ENCODE measurements at regions not wholly inside any gene's neighbourhood (a gene's known extent, or its start where the extent isn't known, plus 50 kb on each side); places are given as distances from the start of the nearest gene placed in this dataset.
"Not testable (repeated sequence)": the region's sequence is repeated elsewhere in the genome, so short reads cannot be mapped to it uniquely, and the experiment has no call there.

- DNase-seq (ENCODE audit: insufficient read length, low spot score) = no peak
- FAIRE-seq = peak; percentile 90
- TF ChIP-seq POLR2A (IDR thresholded peaks at IDR 0.05; ENCODE audit: low read depth, low read length) (no peak), TAF1 (IDR thresholded peaks at IDR 0.05; ENCODE audit: low read depth, low read length) (no peak), POU2F2 (IDR thresholded peaks at IDR 0.05; ENCODE audit: low read depth, low read length) (no peak), POLR2AphosphoS5 (IDR thresholded peaks at IDR 0.05; ENCODE audit: low read depth, low read length) (no peak), SPI1 (IDR thresholded peaks at IDR 0.05; ENCODE audit: low read depth, low read length) (no peak), PAX5 (IDR thresholded peaks at IDR 0.05; ENCODE audit: insufficient read depth, low read length, severe bottlenecking) (peak; percentile 97)
These were observed 90.0 kb upstream of the EDA2R start for GRCh38 chrX:66728818-66729271.

GRCh38 chrX:66717926-66718325 lies 79.0 kb upstream of the EDA2R start:
- TF ChIP-seq POU2F2 (IDR thresholded peaks at IDR 0.05; ENCODE audit: low read depth, low read length) (no peak), POLR2AphosphoS5 (IDR thresholded peaks at IDR 0.05; ENCODE audit: low read depth, low read length) (no peak), SPI1 (IDR thresholded peaks at IDR 0.05; ENCODE audit: low read depth, low read length) (no peak), POLR2A (IDR thresholded peaks at IDR 0.05; ENCODE audit: low read depth, low read length) (no peak), PAX5 (IDR thresholded peaks at IDR 0.05; ENCODE audit: insufficient read depth, low read length, severe bottlenecking) (no peak), TAF1 (IDR thresholded peaks at IDR 0.05; ENCODE audit: low read depth, low read length) (no peak)
- DNase-seq (ENCODE audit: insufficient read length, low spot score) = no peak
- FAIRE-seq = no peak

GRCh38 chrX:66698273-66699204 lies 59.7 kb upstream of the EDA2R start:
- DNase-seq (ENCODE audit: insufficient read length, low spot score) = no peak
- TF ChIP-seq TAF1 (IDR thresholded peaks at IDR 0.05; ENCODE audit: low read depth, low read length) (no peak), POU2F2 (IDR thresholded peaks at IDR 0.05; ENCODE audit: low read depth, low read length) (no peak), POLR2AphosphoS5 (IDR thresholded peaks at IDR 0.05; ENCODE audit: low read depth, low read length) (no peak), SPI1 (IDR thresholded peaks at IDR 0.05; ENCODE audit: low read depth, low read length) (no peak), POLR2A (IDR thresholded peaks at IDR 0.05; ENCODE audit: low read depth, low read length) (no peak), PAX5 (IDR thresholded peaks at IDR 0.05; ENCODE audit: insufficient read depth, low read length, severe bottlenecking) (no peak)
- FAIRE-seq = peak; percentile 20

- peak; percentile 23 for FAIRE-seq
- not testable (repeated sequence) for DNase-seq (ENCODE audit: insufficient read length, low spot score)
These were observed 53.6 kb upstream of the EDA2R start for GRCh38 chrX:66692512-66692911.
